K562 (cell line): ENCODE measurements at regions not wholly inside any gene's neighbourhood (a gene's known extent, or its start where the extent isn't known, plus 50 kb on each side); places are given as distances from the start of the nearest gene placed in this dataset.

Experiments
- ATAC-seq: fragments of 200-7000 bp; cut with Tn5 transposase; 3 replicates; pipeline ENCODE4 v1.9.1; 2020; ENCODE audit warnings: moderate library complexity
- BruUV-seq: library from RNA; stranded (reverse); fragments of 400-500 nt; replicated peaks from 2 replicates; lab custom pipeline; 2021; lab: Mats Ljungman, UMichigan
- CTCF ChIA-PET: fragments of 300-600 bp; formaldehyde crosslinking; extraction: SDS; loops from one replicate; lab custom pipeline; 2021; ENCODE audit warnings: low intra/inter-chr PET ratio; lab: Yijun Ruan, JAX
- POLR2A ChIA-PET: fragments of 300-600, 350-650 bp; sonication (Branson Sonifier 250); formaldehyde crosslinking; extraction: SDS; loops from one replicate; lab custom pipeline; 2021; ENCODE audit warnings: antibody characterized with exemption, inconsistent platforms; lab: Yijun Ruan, JAX
- DNase-seq, 4 experiments: peaks; one replicate each; pipeline versions ENCODE4 v3.0.0 to v3.0.0-alpha.2; 2011 to 2018; ENCODE audit warnings: low spot score in 3 of 4, mixed read lengths in 3 of 4; ENCODE audit errors: extremely low read depth in 1 of 4
- FAIRE-seq: peaks from 2 replicates; lab custom pipeline; 2011; peaks lifted over from hg19 to GRCh38; lab: Jason Lieb, UNC
- H2AFZ ChIP-seq: 2 replicates; pipeline ENCODE4 v1.6.0; 2011; ENCODE audit warnings: low read depth, low read length, control low read depth, inconsistent platforms
- H3K27ac ChIP-seq: fragments of 200-600 bp; 3 replicates; pipeline ENCODE4 v1.8.0; 2011; ENCODE audit warnings: low read depth, mild to moderate bottlenecking, control low read depth, inconsistent platforms, low read length, moderate library complexity, mixed read lengths; ENCODE audit errors: extremely low read depth
- H3K27me3 ChIP-seq, 2 experiments: fragments of 300-600 bp in 1 of 2; 2 replicates in 1 of 2; 3 replicates in 1 of 2; pipeline versions ENCODE4 v1.6.0 to v1.8.0; 2011; ENCODE audit warnings: inconsistent platforms in 2 of 2, low read length in 2 of 2, mild to moderate bottlenecking in 1 of 2, mixed read lengths in 1 of 2, moderate library complexity in 1 of 2; ENCODE audit not compliant: control insufficient read depth in 2 of 2, insufficient read depth in 2 of 2
- H3K36me3 ChIP-seq: fragments of 300-600 bp; 3 replicates; pipeline ENCODE4 v1.8.0; 2011; ENCODE audit warnings: mild to moderate bottlenecking, low read length, inconsistent platforms; ENCODE audit not compliant: control insufficient read depth, insufficient read depth
- H3K4me1 ChIP-seq, 2 experiments: fragments of 200-600 bp in 1 of 2; replicated peaks in 1 of 2; 2 replicates in 1 of 2; 3 replicates in 1 of 2; pipeline versions ENCODE4 v1.5.1 to v1.8.0; 2011; ENCODE audit warnings: inconsistent platforms in 2 of 2, low read length in 2 of 2, mild to moderate bottlenecking in 1 of 2, mixed read lengths in 1 of 2, moderate library complexity in 1 of 2; ENCODE audit not compliant: control insufficient read depth in 2 of 2, insufficient read depth in 2 of 2
- H3K4me2 ChIP-seq: 2 replicates; pipeline ENCODE4 v1.6.1; 2011; ENCODE audit warnings: low read length, control low read depth, inconsistent platforms, mixed read lengths; ENCODE audit not compliant: insufficient read depth
- H3K4me3 ChIP-seq: fragments of 200-600 bp; sonication (generic), shearing (Covaris generic); 2 replicates; pipeline ENCODE4 v1.5.1; 2016; ENCODE audit warnings: control low read depth, inconsistent platforms
- H3K79me2 ChIP-seq: fragments of 200-600 bp; 3 replicates; pipeline ENCODE4 v1.8.0; 2011; ENCODE audit warnings: low read length, inconsistent platforms; ENCODE audit not compliant: control insufficient read depth, insufficient read depth
- H3K9ac ChIP-seq, 2 experiments: 2 replicates each; pipeline versions ENCODE4 v1.6.0 to v1.6.1; 2011; ENCODE audit warnings: low read depth in 2 of 2, low read length in 2 of 2, control low read depth in 1 of 2, inconsistent platforms in 1 of 2, mild to moderate bottlenecking in 1 of 2, mixed read lengths in 1 of 2; ENCODE audit not compliant: insufficient read depth in 1 of 2
- H3K9me1 ChIP-seq: one replicate; pipeline ENCODE4 v1.6.0; 2011; ENCODE audit warnings: inconsistent platforms, mild to moderate bottlenecking, low read length, moderate library complexity; ENCODE audit not compliant: control insufficient read depth, insufficient read depth
- H3K9me3 ChIP-seq: replicated peaks from 2 replicates; pipeline ENCODE4 v1.5.1; 2011; ENCODE audit warnings: low read depth, low read length, inconsistent platforms; ENCODE audit not compliant: control insufficient read depth, insufficient read depth
- H4K20me1 ChIP-seq: replicated peaks from 2 replicates; pipeline ENCODE4 v1.6.1; 2011; ENCODE audit warnings: low read length, inconsistent platforms, mixed read lengths; ENCODE audit not compliant: control insufficient read depth, insufficient read depth
- BRD4 ChIP-seq: fragments of 200-600 bp; sonication (generic); IDR thresholded peaks from 2 replicates; pipeline ENCODE4 v1.6.1; 2017; ENCODE audit warnings: inconsistent platforms
- ETV6 ChIP-seq, 3 experiments: fragments of 150-350 bp in 1 of 3; sonication (generic) in 1 of 3; formaldehyde crosslinking in 1 of 3; IDR thresholded peaks; 2 replicates each; pipeline versions ENCODE4 v1.6.1 to v1.8.0; 2014 to 2022; ENCODE audit warnings: borderline replicate concordance in 2 of 3, low read depth in 2 of 3, antibody characterized with exemption in 1 of 3, low read length in 1 of 3, mild to moderate bottlenecking in 1 of 3, missing genetic modification reagents in 1 of 3
- EZH2 ChIP-seq: IDR thresholded peaks from 2 replicates; pipeline ENCODE4 v1.6.1; 2012; ENCODE audit warnings: low read depth, mild to moderate bottlenecking, inconsistent platforms, low read length, borderline replicate concordance
- HCFC1 ChIP-seq: IDR thresholded peaks from 2 replicates; pipeline ENCODE4 v1.6.1; 2012; ENCODE audit warnings: low read depth, low read length, improper control_type of control experiment
- KLF16 ChIP-seq: IDR thresholded peaks from 2 replicates; pipeline ENCODE4 v1.6.1; 2016; ENCODE audit warnings: antibody characterized with exemption
- SAP30 ChIP-seq: fragments of 200-600 bp; sonication (generic); IDR thresholded peaks from 2 replicates; pipeline ENCODE4 v1.6.1; 2012; ENCODE audit warnings: borderline replicate concordance, low read depth, mild to moderate bottlenecking, moderate library complexity, low read length, control low read depth, inconsistent platforms; ENCODE audit not compliant: insufficient read depth, poor library complexity, severe bottlenecking
- SMARCB1 ChIP-seq: IDR thresholded peaks from 2 replicates; pipeline ENCODE4 v1.6.1; 2011; ENCODE audit warnings: improper control_type of control experiment, low read depth; ENCODE audit not compliant: insufficient read length
- TCF7L2 ChIP-seq: fragments of 150-350 bp; IDR thresholded peaks from 2 replicates; pipeline ENCODE4 v1.6.1; 2016; ENCODE audit warnings: low read depth, mild to moderate bottlenecking, low read length, moderate library complexity
- TFAM ChIP-seq: fragments of 250-450 bp; sonication (Bioruptor Pico); conservative IDR thresholded peaks from 2 replicates; pipeline ENCODE4 v1.5.0; 2021; ENCODE audit warnings: mild to moderate bottlenecking, moderate library complexity
- XRCC4 ChIP-seq: IDR thresholded peaks from one replicate; pipeline ENCODE4 v1.6.1; 2011; ENCODE audit not compliant: insufficient read depth, insufficient read length; ENCODE audit errors: extremely low read depth
- ZNF197 ChIP-seq: fragments of 200-800 bp; sonication (Bioruptor generic); IDR thresholded peaks from 2 replicates; pipeline ENCODE4 v1.6.1; 2016; ENCODE audit warnings: low read depth, missing genetic modification characterization, missing compliant biosample characterization
- WGBS: fragments of 100-300 bp; shearing (Covaris generic); methylation state at CpG from one replicate; pipeline ENCODE4 v1.1.6; 2016; ENCODE audit warnings: low coverage, mixed read lengths; ENCODE audit not compliant: insufficient coverage; ENCODE audit errors: missing lambda C conversion rate; 5-methylcytosine and 5-hydroxymethylcytosine counted together
- in situ Hi-C: fragments of 300-500 bp; cut with MboI; formaldehyde crosslinking; loops from 4 replicates; pipeline ENCODE4 v1.15.0; 2018; ENCODE audit warnings: inconsistent platforms, mixed read lengths
- intact Hi-C: fragments of 100-400 bp; cut with micrococcal nuclease; formaldehyde crosslinking; loops from 2 replicates; pipeline ENCODE4 v1.14.2; 2022

DNA sequence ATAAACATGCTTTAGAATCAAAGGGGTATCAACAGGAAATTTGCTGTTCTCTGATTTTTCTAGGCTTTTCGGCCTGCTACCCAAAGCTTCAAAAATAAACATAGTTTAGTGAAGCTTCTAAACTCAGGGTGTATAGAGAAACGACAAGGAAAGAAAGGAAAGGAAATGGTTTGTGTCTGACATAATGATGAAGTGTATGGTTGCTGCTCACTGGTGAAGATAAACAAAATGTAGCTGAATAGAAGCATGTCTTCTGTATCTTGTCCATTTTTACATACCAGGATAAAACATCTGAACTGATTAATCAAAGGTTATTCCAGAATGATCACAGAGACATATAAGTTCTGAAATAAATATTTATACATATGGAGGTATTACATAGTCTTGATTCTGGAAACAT lies 1324.6 kb upstream of the NRXN1 start:
- ChIA-PET POLR2A (no interaction called here), CTCF (no interaction called here)
- H3K4me2 ChIP-seq: no peak overlapping the region
- no peak for FAIRE-seq
- in situ Hi-C loops: no loop called here
- 0% methylated on average over 2 of the region's 2 CpGs for WGBS
- H4K20me1 ChIP-seq: no peaks in the 10 kb centered on the region
- H3K9me1 ChIP-seq: no peaks in the 10 kb centered on the region
- no TSS peak for BruUV-seq
- intact Hi-C loops: no loop called here
- H2AFZ ChIP-seq: no peak overlapping the region
- no peak overlapping the region for H3K27ac ChIP-seq
- no peaks in the 10 kb centered on the region for H3K27me3 ChIP-seq
- no peak for TF ChIP-seq HCFC1
- no peak for TF ChIP-seq ZNF197
- no peak for TF ChIP-seq KLF16
- no peak for TF ChIP-seq SAP30
- TF ChIP-seq, all 486 proteins: peak for 0
- no peaks in the 10 kb centered on the region for H3K79me2 ChIP-seq
- H3K4me3 ChIP-seq: no peak overlapping the region
- H3K9me3 ChIP-seq: no peaks in the 10 kb centered on the region
- H3K36me3 ChIP-seq: no peaks in the 10 kb centered on the region
- no peak overlapping the region for H3K9ac ChIP-seq
- no peak for ATAC-seq
- H3K4me1 ChIP-seq: no peaks in the 10 kb centered on the region
- DNase-seq: no peak

DNA sequence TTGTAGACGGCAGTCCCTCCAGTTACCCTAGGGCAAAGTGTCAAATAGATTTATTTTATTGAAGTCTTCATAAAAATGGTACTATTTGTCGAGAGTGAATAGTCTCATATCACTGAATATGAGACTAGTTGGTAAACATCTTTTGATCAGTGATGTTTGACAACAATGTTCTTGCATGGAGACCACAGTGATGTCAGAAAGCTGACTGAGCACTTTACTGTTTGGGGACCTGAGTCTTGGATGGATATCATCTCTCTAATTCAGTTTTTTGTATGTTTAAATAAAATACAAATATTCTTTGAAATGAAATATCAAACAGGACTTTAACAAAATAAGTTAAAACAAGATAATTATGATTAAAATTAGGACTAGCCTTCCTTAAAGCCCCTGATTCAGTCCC lies 1315.4 kb upstream of the NRXN1 start:
- Histone ChIP-seq H3K9me1 (no peaks in the 10 kb centered on the region), H3K4me1 (no peaks in the 10 kb centered on the region), H4K20me1 (no peaks in the 10 kb centered on the region), H3K27ac (no peak overlapping the region), H3K4me2 (no peak overlapping the region), H3K36me3 (no peaks in the 10 kb centered on the region), H3K4me3 (no peak overlapping the region), H3K9ac (no peak overlapping the region), H3K9me3 (no peaks in the 10 kb centered on the region), H3K79me2 (no peaks in the 10 kb centered on the region), H3K27me3 (no peaks in the 10 kb centered on the region), H2AFZ (no peak overlapping the region)
- intact Hi-C loops: no loop called here
- ChIA-PET CTCF (no interaction called here), POLR2A (no interaction called here)
- in situ Hi-C loops: no loop called here
- FAIRE-seq: no peak
- 0% methylated on average over 2 of the region's 2 CpGs for WGBS
- BruUV-seq: no TSS peak
- ATAC-seq: no peak
- no peak for DNase-seq
- TF ChIP-seq BRD4 (no peak), SMARCB1 (no peak), EZH2 (no peak), ETV6 (IDR thresholded peaks at IDR 0.05; ENCODE audit: borderline replicate concordance in 1 of 2, low read depth in 2 of 2, low read length in 1 of 2) (no peak), ETV6 (CRISPR knock-in tag; IDR thresholded peaks at IDR 0.05; ENCODE audit: borderline replicate concordance) (no peak), XRCC4 (no peak), TFAM (no peak), TCF7L2 (no peak)
